ENCODE measurements at regions not wholly inside any gene's neighbourhood (a gene's known extent, or its start where the extent isn't known, plus 50 kb on each side); places are given as distances from the start of the nearest gene placed in this dataset.
"Not testable (repeated sequence)": the region's sequence is repeated elsewhere in the genome, so short reads cannot be mapped to it uniquely, and the experiment has no call there.

DNA sequence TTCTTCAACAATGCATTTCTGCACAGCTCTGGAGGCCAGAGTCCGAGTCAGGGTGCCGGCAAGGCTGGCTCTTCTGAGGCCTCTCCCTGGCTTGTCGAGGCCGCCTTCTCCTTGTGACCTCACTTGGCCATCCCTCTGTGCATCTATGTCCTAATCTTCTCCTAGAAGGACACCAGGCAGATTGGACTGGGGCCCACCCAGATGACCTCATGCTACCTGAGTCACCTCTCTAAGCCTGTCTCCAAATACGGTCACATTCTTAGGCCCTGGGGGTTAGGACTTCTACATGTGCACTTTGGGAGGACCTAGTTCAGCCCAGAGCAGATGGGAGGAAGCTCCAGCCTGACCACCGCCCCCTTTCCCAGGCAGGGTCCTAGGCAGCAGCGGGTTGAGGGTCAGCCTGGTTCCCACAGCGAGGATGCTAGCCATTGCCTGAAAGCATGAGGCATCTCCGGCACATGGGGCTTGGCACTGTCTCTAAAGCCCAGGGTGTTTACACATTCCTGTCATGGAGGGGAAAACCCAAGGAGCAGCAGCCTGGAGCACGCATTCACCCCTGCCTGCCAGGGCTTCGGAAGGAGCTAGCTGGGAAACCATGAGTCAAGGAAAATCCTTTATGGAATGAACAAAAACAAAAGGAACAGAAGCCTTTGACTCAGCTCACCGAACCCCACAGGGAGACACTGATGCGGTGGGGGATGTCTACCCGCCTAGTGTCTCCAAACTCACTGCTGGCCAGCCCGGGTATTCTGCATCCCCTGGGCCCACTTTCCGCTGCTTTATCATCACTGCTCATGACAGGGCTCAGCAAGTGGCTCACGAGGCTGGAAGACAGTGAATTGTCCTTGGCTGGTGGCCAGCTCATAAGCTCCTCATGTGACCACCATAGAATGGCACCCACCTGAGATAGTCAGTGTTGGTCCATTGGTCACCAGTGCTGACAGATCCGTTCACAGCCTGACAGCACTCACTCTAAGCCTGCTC is 140.2 kb upstream of the ZNF469 start:
- not testable (repeated sequence) for TF ChIP-seq CTCF (IDR thresholded peaks at IDR 0.05 in 4 of 5, conservative IDR thresholded peaks at IDR 0.05 in 1 of 5); POLR2A (IDR thresholded peaks at IDR 0.05)

Data from gastrocnemius medialis (tissue), 4 donors.